HepG2 (cell line): ENCODE measurements at regions not wholly inside any gene's neighbourhood (a gene's known extent, or its start where the extent isn't known, plus 50 kb on each side); places are given as distances from the start of the nearest gene placed in this dataset.

Experiments
- ATAC-seq: fragments of 200-7000 bp; cut with Tn5 transposase; 3 replicates; pipeline ENCODE4 v1.9.1; 2020; ENCODE audit warnings: mild to moderate bottlenecking, moderate library complexity
- BruUV-seq: library from RNA; stranded (reverse); fragments of 400-500 nt; replicated peaks from 2 replicates; lab custom pipeline; 2021; lab: Mats Ljungman, UMichigan
- CTCF ChIA-PET: fragments of 300-600 bp; formaldehyde crosslinking; extraction: SDS; loops from one replicate; lab custom pipeline; 2021; ENCODE audit warnings: low total read pairs, inconsistent platforms, low intra/inter-chr PET ratio; lab: Yijun Ruan, JAX
- POLR2A ChIA-PET: fragments of 350-600 bp; sonication (Branson Sonifier 250); formaldehyde crosslinking; loops from one replicate; lab custom pipeline; 2020; ENCODE audit warnings: antibody characterized with exemption, inconsistent platforms; lab: Yijun Ruan, JAX
- DNase-seq: peaks from one replicate; pipeline ENCODE4 v3.0.0-alpha.2; 2015; ENCODE audit warnings: low spot score
- FAIRE-seq: peaks from 3 replicates; lab custom pipeline; 2011; peaks lifted over from hg19 to GRCh38; lab: Jason Lieb, UNC
- H2AFZ ChIP-seq: one replicate; pipeline ENCODE4 v1.6.1; 2011; ENCODE audit warnings: low read length, inconsistent platforms
- H3K27ac ChIP-seq: fragments of 300-600 bp; 3 replicates; pipeline ENCODE4 v1.8.0; 2011; ENCODE audit warnings: mixed run types, mild to moderate bottlenecking, mixed read lengths, low read length, inconsistent platforms; ENCODE audit not compliant: insufficient read depth; ENCODE audit errors: extremely low read length
- H3K27me3 ChIP-seq, 2 experiments: fragments of 200-600 bp in 1 of 2; 2 replicates in 1 of 2; 3 replicates in 1 of 2; pipeline versions ENCODE4 v1.6.0 to v1.8.0; 2011; ENCODE audit warnings: low read length in 2 of 2, mild to moderate bottlenecking in 2 of 2, moderate library complexity in 2 of 2, inconsistent platforms in 1 of 2; ENCODE audit not compliant: insufficient read depth in 2 of 2, control insufficient read depth in 1 of 2
- H3K36me3 ChIP-seq, 2 experiments: fragments of 200-600 bp in 1 of 2; replicated peaks in 1 of 2; 2 replicates in 1 of 2; 3 replicates in 1 of 2; pipeline versions ENCODE4 v1.5.1 to v1.8.0; 2011; ENCODE audit warnings: low read length in 2 of 2, inconsistent platforms in 1 of 2; ENCODE audit not compliant: insufficient read depth in 2 of 2, control insufficient read depth in 1 of 2
- H3K4me1 ChIP-seq: 2 replicates; pipeline ENCODE4 v1.5.1; 2012; ENCODE audit warnings: low read length, inconsistent platforms; ENCODE audit not compliant: insufficient read depth
- H3K4me2 ChIP-seq: 2 replicates; pipeline ENCODE4 v1.6.0; 2011; ENCODE audit warnings: low read depth, low read length, inconsistent platforms
- H3K4me3 ChIP-seq, 3 experiments: fragments of 200-600 bp in 1 of 3; sonication (generic), shearing (Covaris generic) in 1 of 3; replicated peaks in 1 of 3; 2 replicates each; pipeline ENCODE4 v1.5.1; 2011 to 2016; ENCODE audit warnings: low read length in 3 of 3, inconsistent platforms in 2 of 3, low read depth in 2 of 3, mild to moderate bottlenecking in 2 of 3, control low read depth in 1 of 3, mixed read lengths in 1 of 3; ENCODE audit not compliant: insufficient read depth in 1 of 3
- H3K79me2 ChIP-seq: one replicate; pipeline ENCODE4 v1.6.1; 2011; ENCODE audit warnings: low read length, inconsistent platforms; ENCODE audit not compliant: insufficient read depth
- H3K9ac ChIP-seq: 2 replicates; pipeline ENCODE4 v1.6.0; 2011; ENCODE audit warnings: mild to moderate bottlenecking, low read depth, low read length, inconsistent platforms; ENCODE audit not compliant: insufficient read depth
- H3K9me3 ChIP-seq: 2 replicates; pipeline ENCODE4 v1.5.1; 2012; ENCODE audit warnings: mild to moderate bottlenecking, low read length
- H4K20me1 ChIP-seq: 2 replicates; pipeline ENCODE4 v1.6.0; 2011; ENCODE audit warnings: inconsistent platforms, mild to moderate bottlenecking, low read length, moderate library complexity; ENCODE audit not compliant: insufficient read depth
- MAFG ChIP-seq: sonication (generic); formaldehyde crosslinking; IDR thresholded peaks from 2 replicates; pipeline ENCODE4 v1.5.1; 2020; ENCODE audit warnings: mild to moderate bottlenecking, missing genetic modification reagents
- MYNN ChIP-seq: sonication (generic); formaldehyde crosslinking; IDR thresholded peaks from 2 replicates; pipeline ENCODE4 v1.4.0; 2020; ENCODE audit warnings: mild to moderate bottlenecking, low read depth, missing genetic modification reagents
- NR2C2 ChIP-seq: sonication (generic); formaldehyde crosslinking; IDR thresholded peaks from 2 replicates; pipeline ENCODE4 v1.4.0; 2020; ENCODE audit warnings: missing genetic modification reagents, mild to moderate bottlenecking, moderate library complexity, borderline replicate concordance
- RBAK ChIP-seq: sonication (generic); formaldehyde crosslinking; IDR thresholded peaks from 2 replicates; pipeline ENCODE4 v1.5.1; 2020; ENCODE audit warnings: mild to moderate bottlenecking, missing genetic modification reagents
- RBFOX2 ChIP-seq: fragments of 200-400 bp; formaldehyde crosslinking; IDR thresholded peaks from 2 replicates; pipeline ENCODE4 v1.6.1; 2017; ENCODE audit warnings: low read depth, mild to moderate bottlenecking, low read length
- SKIL ChIP-seq: sonication (generic); formaldehyde crosslinking; IDR thresholded peaks from 2 replicates; pipeline ENCODE4 v1.8.0; 2022; ENCODE audit warnings: missing genetic modification reagents, mild to moderate bottlenecking, moderate library complexity, borderline replicate concordance
- YEATS2 ChIP-seq: sonication (generic); formaldehyde crosslinking; IDR thresholded peaks from 2 replicates; pipeline ENCODE4 v1.4.0; 2020; ENCODE audit warnings: missing genetic modification reagents, borderline replicate concordance
- ZNF205 ChIP-seq: IDR thresholded peaks from 2 replicates; pipeline ENCODE4 v1.6.1; 2018; ENCODE audit warnings: missing biosample characterization, missing genetic modification reagents
- ZNF318 ChIP-seq: sonication (generic); formaldehyde crosslinking; IDR thresholded peaks from 2 replicates; pipeline ENCODE4 v1.4.0; 2020; ENCODE audit warnings: mild to moderate bottlenecking, missing genetic modification reagents
- ZNF362 ChIP-seq: sonication (generic); formaldehyde crosslinking; IDR thresholded peaks from 2 replicates; pipeline ENCODE4 v1.4.0; 2020; ENCODE audit warnings: missing genetic modification reagents, mild to moderate bottlenecking, borderline replicate concordance
- ZNF556 ChIP-seq: sonication (generic); formaldehyde crosslinking; IDR thresholded peaks from 2 replicates; pipeline ENCODE4 v1.4.0; 2020; ENCODE audit warnings: mild to moderate bottlenecking, missing genetic modification reagents, borderline replicate concordance
- ZNF616 ChIP-seq: sonication (generic); formaldehyde crosslinking; IDR thresholded peaks from 2 replicates; pipeline ENCODE4 v1.5.0; 2020; ENCODE audit warnings: low read depth, mild to moderate bottlenecking, missing genetic modification reagents
- ZNF841 ChIP-seq: sonication (generic); formaldehyde crosslinking; IDR thresholded peaks from 2 replicates; pipeline ENCODE4 v1.8.1; 2023; ENCODE audit warnings: missing genetic modification reagents, borderline replicate concordance
- WGBS: methylation state at CpG from one replicate; pipeline ENCODE4 v1.1.6; 2017; ENCODE audit warnings: low lambda C conversion rate; 5-methylcytosine and 5-hydroxymethylcytosine counted together
- in situ Hi-C: cut with HindIII; loops from 2 replicates; pipeline ENCODE4 v1.10.0; 2017; ENCODE audit warnings: low pct_unique_long_range_greater_than_20kb; ENCODE audit not compliant: extremely low pct_ligation_motif_present
- intact Hi-C: fragments of 100-400 bp; cut with micrococcal nuclease; formaldehyde crosslinking; loops from one replicate; pipeline ENCODE4 v1.10.0; 2022; ENCODE audit not compliant: unreplicated experiment

GRCh38 chr5:130335117-130335516 lies 430.9 kb downstream of the CHSY3 start:
- Histone ChIP-seq H4K20me1 (no peaks in the 10 kb centered on the region), H2AFZ (no peak overlapping the region), H3K9ac (no peak overlapping the region), H3K27ac (no peak overlapping the region), H3K9me3 (peaks cover 38% of the 10 kb centered on the region), H3K4me3 (no peak overlapping the region), H3K79me2 (no peaks in the 10 kb centered on the region), H3K4me2 (no peak overlapping the region), H3K4me1 (no peaks in the 10 kb centered on the region), H3K36me3 (no peaks in the 10 kb centered on the region), H3K27me3 (no peaks in the 10 kb centered on the region)
- 0% methylated on average over 1 of the region's 1 CpG for WGBS
- ATAC-seq, result no peak
- no TSS peak for BruUV-seq
- DNase-seq, result no peak
- in situ Hi-C loops (no loop called here), intact Hi-C loops (no loop called here)
- FAIRE-seq, result no peak
- POLR2A ChIA-PET, result no interaction called here
- CTCF ChIA-PET, result no interaction called here
- TF ChIP-seq RBFOX2 (no peak), YEATS2 (no peak), MAFG (CRISPR knock-in tag) (no peak), ZNF205 (no peak), SKIL (CRISPR knock-in tag) (no peak), RBAK (CRISPR knock-in tag) (no peak), ZNF616 (CRISPR knock-in tag) (no peak), MYNN (CRISPR knock-in tag) (no peak), ZNF362 (CRISPR knock-in tag) (no peak), ZNF318 (CRISPR knock-in tag) (no peak), ZNF841 (CRISPR knock-in tag) (no peak), ZNF556 (CRISPR knock-in tag) (no peak), NR2C2 (CRISPR knock-in tag) (no peak)
